ENCODE measurements at regions not wholly inside any gene's neighbourhood (a gene's known extent, or its start where the extent isn't known, plus 50 kb on each side); places are given as distances from the start of the nearest gene placed in this dataset.

- TF ChIP-seq CTCF (IDR thresholded peaks at IDR 0.05), result no peak
- no peak for TF ChIP-seq POLR2A (IDR thresholded peaks at IDR 0.05)
- no peak for TF ChIP-seq POLR2AphosphoS5 (IDR thresholded peaks at IDR 0.05)
- TF ChIP-seq EP300 (IDR thresholded peaks at IDR 0.05), result no peak
- Histone ChIP-seq H3K36me3 (no peaks in the 10 kb centered on the region), H3K4me3 (no peak overlapping the region), H3K4me1 (no peaks in the 10 kb centered on the region), H3K9me3 (no peaks in the 10 kb centered on the region), H3K27me3 (no peaks in the 10 kb centered on the region), H3K27ac (no peak overlapping the region)
- ATAC-seq, result no peak
- 88% methylated on average over 2 of the region's 2 CpGs for WGBS, 2 donors (ENCODE audit: low coverage in 1 of 2)
Observed at GRCh38 chr10:20474064-20474463, 423.0 kb downstream of the NEBL start.

- TF ChIP-seq POLR2A (IDR thresholded peaks at IDR 0.05) (no peak), EP300 (IDR thresholded peaks at IDR 0.05) (no peak)
- Histone ChIP-seq H3K4me1 (no peaks in the 10 kb centered on the region), H3K27me3 (no peaks in the 10 kb centered on the region), H3K4me3 (no peak overlapping the region), H3K27ac (no peak overlapping the region), H3K9me3 (no peaks in the 10 kb centered on the region), H3K36me3 (no peaks in the 10 kb centered on the region)
- no peak for ATAC-seq
- WGBS, 2 donors (ENCODE audit: low coverage in 1 of 2), result 53% methylated on average over 4 to 5 of the region's 5 CpGs
Observed at GRCh38 chr10:20473023-20473760, 423.9 kb downstream of the NEBL start.

- H3K27ac ChIP-seq, result no peak overlapping the region
- peaks cover 0 to 12% (median 0%) of the 10 kb centered on the region in 3 donors for H3K9me3 ChIP-seq
- no peaks in the 10 kb centered on the region for H3K36me3 ChIP-seq
- H3K4me1 ChIP-seq, result no peaks in the 10 kb centered on the region
- no peaks in the 10 kb centered on the region for H3K27me3 ChIP-seq
- no peak overlapping the region for H3K4me3 ChIP-seq
- TF ChIP-seq POLR2A (IDR thresholded peaks at IDR 0.05) (no peak), CTCF (IDR thresholded peaks at IDR 0.05) (no peak), POLR2AphosphoS5 (IDR thresholded peaks at IDR 0.05) (no peak), EP300 (IDR thresholded peaks at IDR 0.05) (no peak)
- ATAC-seq, result no peak
Observed at GRCh38 chr10:20466731-20467130, 430.4 kb downstream of the NEBL start.

GRCh38 chr10:20457649-20458048 is 439.5 kb downstream of the NEBL start:
- Histone ChIP-seq H3K9me3 (no peaks in the 10 kb centered on the region), H3K27me3 (no peaks in the 10 kb centered on the region), H3K4me3 (no peak overlapping the region), H3K27ac (no peak overlapping the region), H3K36me3 (no peaks in the 10 kb centered on the region), H3K4me1 (no peaks in the 10 kb centered on the region)
- no peak for ATAC-seq
- WGBS, 2 donors (ENCODE audit: low coverage in 1 of 2), result 43 to 71% methylated on average over 1 to 2 of the region's 2 CpGs
- TF ChIP-seq POLR2A (IDR thresholded peaks at IDR 0.05), result no peak
- TF ChIP-seq CTCF (IDR thresholded peaks at IDR 0.05), result no peak
- TF ChIP-seq EP300 (IDR thresholded peaks at IDR 0.05), result no peak
- TF ChIP-seq POLR2AphosphoS5 (IDR thresholded peaks at IDR 0.05), result no peak

GRCh38 chr10:20455774-20456173 is 441.3 kb downstream of the NEBL start:
- Histone ChIP-seq H3K36me3 (no peaks in the 10 kb centered on the region), H3K27ac (no peak overlapping the region), H3K4me1 (no peaks in the 10 kb centered on the region), H3K9me3 (no peaks in the 10 kb centered on the region), H3K27me3 (no peaks in the 10 kb centered on the region), H3K4me3 (no peak overlapping the region)
- 70 to 72% methylated on average over 4 of the region's 4 CpGs for WGBS, 2 donors (ENCODE audit: low coverage in 1 of 2)
- no peak for ATAC-seq
- TF ChIP-seq POLR2A (IDR thresholded peaks at IDR 0.05) (no peak), EP300 (IDR thresholded peaks at IDR 0.05) (no peak), CTCF (IDR thresholded peaks at IDR 0.05) (no peak), POLR2AphosphoS5 (IDR thresholded peaks at IDR 0.05) (no peak)

All from gastroesophageal sphincter (tissue), 4 donors.